ENCODE measurements at regions not wholly inside any gene's neighbourhood (a gene's known extent, or its start where the extent isn't known, plus 50 kb on each side); places are given as distances from the start of the nearest gene placed in this dataset.
"Not testable (repeated sequence)": the region's sequence is repeated elsewhere in the genome, so short reads cannot be mapped to it uniquely, and the experiment has no call there.

GRCh38 chr14:26293909-26294308 lies 303.9 kb downstream of the NOVA1 start:
- Histone ChIP-seq H3K4me1 (no peaks in the 10 kb centered on the region), H3K27me3 (no peaks in the 10 kb centered on the region), H3K9me3 (no peaks in the 10 kb centered on the region; the same call in 1 of the 2 replicates), H3K4me3 (ENCODE audit: low read depth, low read length) (no peak overlapping the region), H3K36me3 (no peaks in the 10 kb centered on the region)
- no peak for DNase-seq
- TF ChIP-seq, protein P1, sequence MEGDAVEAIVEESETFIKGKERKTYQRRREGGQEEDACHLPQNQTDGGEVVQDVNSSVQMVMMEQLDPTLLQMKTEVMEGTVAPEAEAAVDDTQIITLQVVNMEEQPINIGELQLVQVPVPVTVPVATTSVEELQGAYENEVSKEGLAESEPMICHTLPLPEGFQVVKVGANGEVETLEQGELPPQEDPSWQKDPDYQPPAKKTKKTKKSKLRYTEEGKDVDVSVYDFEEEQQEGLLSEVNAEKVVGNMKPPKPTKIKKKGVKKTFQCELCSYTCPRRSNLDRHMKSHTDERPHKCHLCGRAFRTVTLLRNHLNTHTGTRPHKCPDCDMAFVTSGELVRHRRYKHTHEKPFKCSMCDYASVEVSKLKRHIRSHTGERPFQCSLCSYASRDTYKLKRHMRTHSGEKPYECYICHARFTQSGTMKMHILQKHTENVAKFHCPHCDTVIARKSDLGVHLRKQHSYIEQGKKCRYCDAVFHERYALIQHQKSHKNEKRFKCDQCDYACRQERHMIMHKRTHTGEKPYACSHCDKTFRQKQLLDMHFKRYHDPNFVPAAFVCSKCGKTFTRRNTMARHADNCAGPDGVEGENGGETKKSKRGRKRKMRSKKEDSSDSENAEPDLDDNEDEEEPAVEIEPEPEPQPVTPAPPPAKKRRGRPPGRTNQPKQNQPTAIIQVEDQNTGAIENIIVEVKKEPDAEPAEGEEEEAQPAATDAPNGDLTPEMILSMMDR (IDR thresholded peaks at IDR 0.05; ENCODE audit: low read depth, low read length) = no peak

GRCh38 chr14:26289891-26290486 lies 307.8 kb downstream of the NOVA1 start:
- Histone ChIP-seq H3K27me3 (no peaks in the 10 kb centered on the region), H3K4me3 (ENCODE audit: low read depth, low read length) (no peak overlapping the region), H3K9me3 (no peaks in the 10 kb centered on the region; the same call in 1 of the 2 replicates), H3K4me1 (no peaks in the 10 kb centered on the region), H3K36me3 (no peaks in the 10 kb centered on the region)
- TF ChIP-seq, protein P1 (IDR thresholded peaks at IDR 0.05; ENCODE audit: low read depth, low read length) = no peak
- DNase-seq = no peak

- H3K27me3 ChIP-seq = no peaks in the 10 kb centered on the region
- H3K4me3 ChIP-seq (ENCODE audit: low read depth, low read length) = no peak overlapping the region
- no peaks in the 10 kb centered on the region for H3K9me3 ChIP-seq
- no peaks in the 10 kb centered on the region for H3K36me3 ChIP-seq
- TF ChIP-seq, protein P1 (IDR thresholded peaks at IDR 0.05; ENCODE audit: low read depth, low read length) = no peak
- DNase-seq = no peak
- H3K4me1 ChIP-seq = no peaks in the 10 kb centered on the region
These were observed 311.0 kb downstream of the NOVA1 start for GRCh38 chr14:26286913-26287205.

DNA sequence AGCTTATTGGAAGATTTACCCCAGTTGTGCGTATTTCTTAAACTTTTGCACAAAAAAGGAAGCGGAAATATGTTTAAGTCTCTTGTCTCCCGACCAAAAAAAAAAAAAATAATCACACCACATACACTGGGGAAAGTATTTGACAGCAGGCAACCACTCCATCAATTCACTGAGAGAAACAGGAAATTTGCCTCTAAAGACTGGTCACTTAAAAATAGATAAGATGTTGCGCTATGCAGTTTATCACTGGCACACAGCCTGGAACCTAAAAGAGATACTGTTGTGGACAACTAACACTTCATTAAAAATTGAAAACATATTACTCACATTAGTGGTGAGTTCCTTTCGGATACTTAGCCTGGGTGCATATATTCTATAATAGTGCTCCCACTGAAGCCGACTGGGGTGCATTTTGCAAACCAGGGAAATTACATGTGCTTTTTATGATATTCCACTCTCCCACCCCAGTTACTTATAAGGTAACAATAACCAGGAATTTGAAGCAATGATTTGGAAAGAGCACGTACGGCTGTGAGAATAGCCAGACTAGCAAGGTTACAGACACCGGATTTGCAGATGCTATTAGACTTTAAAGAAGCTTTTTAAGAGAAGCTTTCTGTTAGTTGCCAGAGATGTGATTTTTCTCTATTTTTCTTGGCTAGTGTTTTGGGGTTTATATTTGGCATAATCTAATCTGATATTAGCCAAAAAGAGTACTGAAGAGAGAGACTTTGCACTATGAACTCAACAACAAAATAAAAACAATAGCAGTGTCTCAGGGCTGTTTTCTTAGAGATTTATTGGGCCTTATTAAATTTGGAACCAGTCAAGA lies 311.5 kb downstream of the NOVA1 start:
- DNase-seq = no peak
- TF ChIP-seq, protein P1 (IDR thresholded peaks at IDR 0.05; ENCODE audit: low read depth, low read length) = no peak
- no peaks in the 10 kb centered on the region for H3K36me3 ChIP-seq
- H3K4me1 ChIP-seq = no peaks in the 10 kb centered on the region
- no peak overlapping the region for H3K4me3 ChIP-seq (ENCODE audit: low read depth, low read length)
- H3K27me3 ChIP-seq = no peaks in the 10 kb centered on the region
- no peaks in the 10 kb centered on the region for H3K9me3 ChIP-seq

GRCh38 chr14:26282578-26282977 lies 315.3 kb downstream of the NOVA1 start:
- Histone ChIP-seq H3K4me3 (ENCODE audit: low read depth, low read length) (no peak overlapping the region), H3K9me3 (no peaks in the 10 kb centered on the region), H3K36me3 (no peaks in the 10 kb centered on the region), H3K4me1 (no peaks in the 10 kb centered on the region), H3K27me3 (no peaks in the 10 kb centered on the region)
- TF ChIP-seq, protein P1 (IDR thresholded peaks at IDR 0.05; ENCODE audit: low read depth, low read length) = no peak
- no peak for DNase-seq

DNA sequence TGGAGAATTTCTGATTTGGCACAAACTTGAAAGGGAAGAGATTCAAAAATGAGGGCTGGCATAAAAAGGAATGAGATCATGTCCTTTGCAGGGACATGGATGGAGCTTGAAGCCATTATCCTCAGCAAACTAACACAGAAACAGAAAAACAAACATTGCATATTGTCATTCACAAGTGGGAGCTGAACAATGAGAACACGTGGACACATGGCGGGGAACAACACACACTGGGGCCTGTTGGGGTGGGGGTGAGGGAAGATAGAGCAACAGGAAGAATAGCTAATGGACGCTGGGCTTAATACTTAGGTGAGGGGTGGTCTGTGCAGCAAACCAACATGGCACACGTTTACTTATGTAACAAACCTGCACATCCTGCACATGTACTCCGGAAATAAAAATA lies 315.8 kb downstream of the NOVA1 start:
- not testable (repeated sequence) for H3K4me1 ChIP-seq; H3K36me3 ChIP-seq; H3K27me3 ChIP-seq; DNase-seq; H3K4me3 ChIP-seq (ENCODE audit: low read depth, low read length); H3K9me3 ChIP-seq

Measured in BE2C (cell line).